GM12875 (cell line): ENCODE measurements at regions not wholly inside any gene's neighbourhood (a gene's known extent, or its start where the extent isn't known, plus 50 kb on each side); places are given as distances from the start of the nearest gene placed in this dataset.

Experiments
- H3K4me3 ChIP-seq: one replicate; pipeline ENCODE4 v1.5.1; 2011; ENCODE audit warnings: low read depth, low read length, control low read depth
- CTCF ChIP-seq: IDR thresholded peaks from 2 replicates; pipeline ENCODE4 v1.5.1; 2011; ENCODE audit warnings: low read depth, mild to moderate bottlenecking, control low read depth, inconsistent platforms, low read length, moderate library complexity, borderline replicate concordance; ENCODE audit not compliant: insufficient read depth

DNA sequence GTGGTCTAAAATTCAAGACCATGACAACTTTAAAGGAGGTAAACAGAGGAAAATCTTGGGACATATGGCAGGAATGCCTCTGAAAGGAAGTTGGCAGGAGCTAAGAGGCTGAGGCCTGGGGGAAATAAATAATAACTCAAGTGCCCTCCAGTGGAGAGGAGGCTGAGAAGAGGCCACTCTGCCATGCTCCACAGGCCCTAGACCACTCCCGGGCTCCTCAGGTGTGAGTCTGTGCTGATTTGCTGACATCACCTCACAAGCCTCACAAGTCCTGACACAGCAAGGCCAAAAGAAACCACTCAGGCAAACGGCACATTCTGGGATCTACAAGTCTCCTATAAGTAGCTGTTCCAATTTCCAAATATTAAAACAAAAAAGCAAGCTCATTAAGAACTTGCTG, 91.0 kb upstream of the RIPOR2 start:
- no peak for TF ChIP-seq CTCF
- no peak overlapping the region for H3K4me3 ChIP-seq

- H3K4me3 ChIP-seq = peak overlapping the region; percentile 8
- peak; percentile 62 for TF ChIP-seq CTCF
Observed at GRCh38 chr6:25027221-25027916, 91.6 kb upstream of the RIPOR2 start.

DNA sequence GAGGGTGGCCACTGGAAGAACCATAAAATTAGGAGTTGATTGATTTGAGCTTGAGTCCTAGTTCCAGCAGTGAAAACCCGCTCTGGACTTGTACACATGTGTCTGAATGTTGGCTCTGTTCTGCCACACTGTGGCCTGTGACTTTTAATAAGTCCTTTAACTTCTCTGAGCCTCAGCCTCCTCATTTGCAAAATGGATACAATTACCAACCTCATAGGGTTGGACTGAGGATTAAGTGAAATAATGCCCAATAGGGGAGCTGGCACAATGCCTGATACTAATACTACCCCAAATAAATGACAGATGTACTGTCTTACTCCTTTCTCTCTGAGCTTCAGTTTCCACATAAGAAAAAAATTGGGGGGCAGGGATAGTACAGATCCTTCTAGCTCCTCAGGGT, 92.6 kb upstream of the RIPOR2 start:
- H3K4me3 ChIP-seq = no peak overlapping the region
- no peak for TF ChIP-seq CTCF

- TF ChIP-seq CTCF = no peak
- no peak overlapping the region for H3K4me3 ChIP-seq
Observed at GRCh38 chr6:25032934-25033333, 97.2 kb upstream of the RIPOR2 start.

DNA sequence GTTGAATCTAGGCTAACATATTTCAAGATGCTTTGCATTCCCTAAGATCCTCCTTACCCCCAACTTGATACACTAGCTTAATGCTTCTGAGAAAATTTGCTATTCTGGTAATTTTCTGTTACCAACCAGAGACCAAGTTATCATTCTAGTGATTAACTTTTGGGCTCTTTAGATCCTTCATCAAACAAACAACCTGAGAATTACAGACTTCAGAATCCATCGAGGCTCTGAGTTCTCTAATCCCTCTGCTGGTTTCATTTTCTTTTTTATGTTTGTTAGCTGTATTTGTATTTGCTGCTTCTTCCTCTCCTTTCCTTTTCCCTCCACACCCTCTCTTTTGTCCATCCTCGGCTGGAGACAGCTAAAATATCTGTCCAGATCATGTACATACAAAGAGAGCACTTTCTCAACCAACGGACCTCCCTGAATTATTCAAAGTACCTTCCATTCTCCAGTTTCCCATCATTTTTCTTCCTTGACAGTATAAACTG, 98.7 kb upstream of the RIPOR2 start:
- TF ChIP-seq CTCF = no peak
- H3K4me3 ChIP-seq = no peak overlapping the region

DNA sequence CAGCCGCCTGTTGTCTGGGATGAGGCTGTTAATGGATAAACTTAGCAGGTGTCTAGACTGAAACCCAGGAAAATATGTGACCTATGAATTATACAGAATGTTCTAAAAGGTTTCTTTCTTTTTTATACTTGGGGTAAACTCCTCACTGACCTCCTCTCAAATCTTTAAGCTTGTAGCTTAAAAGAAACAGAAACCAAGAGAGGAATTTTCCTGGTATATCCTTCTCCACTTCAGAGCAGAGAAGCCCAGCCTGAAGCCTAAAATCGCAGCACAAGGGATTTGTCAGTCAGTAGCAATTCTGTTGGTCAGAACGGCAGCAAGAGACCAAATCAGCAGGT, 99.4 kb upstream of the RIPOR2 start:
- TF ChIP-seq CTCF = no peak
- peak overlapping the region; percentile 35 for H3K4me3 ChIP-seq
